CD4-positive, alpha-beta memory T cell (primary cell): ENCODE measurements at regions not wholly inside any gene's neighbourhood (a gene's known extent, or its start where the extent isn't known, plus 50 kb on each side); places are given as distances from the start of the nearest gene placed in this dataset.

Source experiments
- CTCF ChIA-PET: fragments of 350-600 bp; sonication (Branson Sonifier 250); formaldehyde crosslinking; loops from one replicate; lab custom pipeline; 2021; ENCODE audit warnings: inconsistent platforms; ENCODE audit not compliant: partially characterized antibody; lab: Charles Lee
- POLR2A ChIA-PET: fragments of 350-600 bp; sonication (Branson Sonifier 250); formaldehyde crosslinking; loops from one replicate; lab custom pipeline; 2021; ENCODE audit not compliant: partially characterized antibody; lab: Charles Lee
- DNase-seq, 5 donors: peaks; one replicate each; pipeline versions ENCODE4 v3.0.0 to v3.0.0-alpha.2; 2020 to 2022; ENCODE audit warnings: mixed read lengths in 1 of 5
- H3K27ac ChIP-seq: one replicate; pipeline ENCODE4 v1.7.0; 2013; ENCODE audit warnings: low read depth, low read length
- H3K27me3 ChIP-seq: 2 replicates; pipeline ENCODE4 v1.7.0; 2013; ENCODE audit warnings: mild to moderate bottlenecking, low read length, moderate library complexity; ENCODE audit not compliant: insufficient read depth
- H3K36me3 ChIP-seq: 2 replicates; pipeline ENCODE4 v1.7.0; 2013; ENCODE audit warnings: mild to moderate bottlenecking, low read length, moderate library complexity; ENCODE audit not compliant: insufficient read depth
- H3K4me1 ChIP-seq: 2 replicates; pipeline ENCODE4 v1.7.0; 2013; ENCODE audit warnings: mild to moderate bottlenecking, low read length, moderate library complexity; ENCODE audit not compliant: insufficient read depth
- H3K4me3 ChIP-seq, 2 donors: one replicate each; pipeline ENCODE4 v1.7.0; 2013; ENCODE audit warnings: low read length in 2 of 2, mild to moderate bottlenecking in 1 of 2
- H3K9me3 ChIP-seq, 2 donors: one replicate each; pipeline ENCODE4 v1.7.0; 2013; ENCODE audit warnings: low read length in 2 of 2, control low read depth in 1 of 2; ENCODE audit not compliant: control insufficient read depth in 1 of 2
- H3K27ac Mint-ChIP-seq, 7 donors: one replicate each; pipeline ENCODE4 v1.8.0; 2020 to 2021; ENCODE audit warnings: mixed read lengths in 7 of 7, mild to moderate bottlenecking in 6 of 7, inconsistent platforms in 3 of 7, moderate library complexity in 3 of 7
- H3K27me3 Mint-ChIP-seq, 2 donors: one replicate each; pipeline ENCODE4 v1.8.0; 2020 to 2021; ENCODE audit warnings: mixed read lengths in 2 of 2
- H3K36me3 Mint-ChIP-seq, 2 donors: one replicate each; pipeline ENCODE4 v1.8.0; 2020 to 2021; ENCODE audit warnings: mixed read lengths in 2 of 2, inconsistent platforms in 1 of 2, mild to moderate bottlenecking in 1 of 2
- H3K4me1 Mint-ChIP-seq, 4 donors: one replicate each; pipeline ENCODE4 v1.8.0; 2020 to 2021; ENCODE audit warnings: mixed read lengths in 4 of 4, mild to moderate bottlenecking in 1 of 4
- H3K4me3 Mint-ChIP-seq, 8 donors: one replicate each; pipeline ENCODE4 v1.8.0; 2020 to 2021; ENCODE audit warnings: mixed read lengths in 8 of 8, mild to moderate bottlenecking in 7 of 8, moderate library complexity in 6 of 8, inconsistent platforms in 3 of 8
- H3K9me3 Mint-ChIP-seq, 8 donors: one replicate each; pipeline ENCODE4 v1.8.0; 2020 to 2021; ENCODE audit warnings: mixed read lengths in 8 of 8, mild to moderate bottlenecking in 5 of 8, inconsistent platforms in 3 of 8, moderate library complexity in 1 of 8
- intact Hi-C: fragments of 100-400 bp; cut with micrococcal nuclease; formaldehyde crosslinking; loops from one replicate; pipeline ENCODE4 v1.15.1; 2023

DNA sequence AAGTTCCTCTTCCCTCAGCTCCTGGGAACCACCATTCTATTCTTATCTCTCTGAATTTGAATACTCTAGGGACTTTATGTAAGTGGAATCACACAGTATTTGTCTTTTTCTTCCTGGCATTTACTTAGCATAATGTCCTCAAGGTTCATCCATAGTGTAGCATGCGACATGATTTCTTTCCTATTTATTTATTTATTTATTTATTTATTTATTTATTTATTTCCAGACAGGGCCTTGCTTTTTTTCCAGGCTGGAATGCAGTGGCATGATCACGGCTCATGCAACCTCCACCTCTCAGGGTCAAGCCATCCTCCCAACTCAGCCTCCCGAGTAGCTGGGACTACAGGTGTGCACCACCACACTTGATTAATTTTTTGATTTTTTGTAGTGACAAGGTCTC, 142.1 kb downstream of the GPBP1 start:
- Mint-ChIP-seq H3K9me3 (no peaks in the 10 kb centered on the region), H3K27me3 (peaks cover 1 to 12% of the 10 kb centered on the region in 2 donors), H3K27ac (no peak overlapping the region), H3K36me3 (no peaks in the 10 kb centered on the region), H3K4me3 (no peak overlapping the region), H3K4me1 (peaks cover 0 to 1% (median 0%) of the 10 kb centered on the region in 4 donors)
- intact Hi-C loops, result no loop called here
- no peaks in the 10 kb centered on the region for H3K27me3 ChIP-seq
- no peaks in the 10 kb centered on the region for H3K36me3 ChIP-seq
- no peaks in the 10 kb centered on the region for H3K9me3 ChIP-seq
- H3K27ac ChIP-seq, result no peak overlapping the region
- no peaks in the 10 kb centered on the region for H3K4me1 ChIP-seq
- no peak for DNase-seq
- H3K4me3 ChIP-seq, result no peak overlapping the region
- CTCF ChIA-PET, result interaction anchor here (1.0 kb wide), 1 partner anchor 13 kb away, joined by 3 read pairs; no protein-coding TSS in a partner anchor
- POLR2A ChIA-PET, result no interaction called here
